Activated naive CD4-positive, alpha-beta T cell treated with Interleukin-2 at 50 U/mL for 16 hours (primary cell): ENCODE measurements at regions not wholly inside any gene's neighbourhood (a gene's known extent, or its start where the extent isn't known, plus 50 kb on each side); places are given as distances from the start of the nearest gene placed in this dataset.
"Not testable (repeated sequence)": the region's sequence is repeated elsewhere in the genome, so short reads cannot be mapped to it uniquely, and the experiment has no call there.

ENCODE experiments used
- DNase-seq: peaks from one replicate; pipeline ENCODE4 v3.0.0-alpha.2; 2020

GRCh38 chr13:40054422-40054821 lies 399.0 kb downstream of the COG6 start:
- not testable (repeated sequence) for DNase-seq

- no peak for DNase-seq
Measured at GRCh38 chr13:40056898-40057619, 401.6 kb downstream of the COG6 start.

GRCh38 chr13:40058757-40059236 lies 403.3 kb downstream of the COG6 start:
- DNase-seq, result no peak

GRCh38 chr13:40059540-40060232 lies 404.2 kb downstream of the COG6 start:
- no peak for DNase-seq

GRCh38 chr13:40060296-40061007 lies 405.0 kb downstream of the COG6 start:
- peak; percentile 63 for DNase-seq

GRCh38 chr13:40061466-40062450 lies 406.3 kb downstream of the COG6 start:
- no peak for DNase-seq

GRCh38 chr13:40063278-40063698 lies 407.8 kb downstream of the COG6 start:
- DNase-seq, result no peak

- DNase-seq, result no peak
Measured at GRCh38 chr13:40063703-40064102, 408.2 kb downstream of the COG6 start.

GRCh38 chr13:40064154-40065097 lies 409.0 kb downstream of the COG6 start:
- no peak for DNase-seq

- DNase-seq, result peak; percentile 70
Measured at GRCh38 chr13:40069173-40070044, 413.9 kb downstream of the COG6 start.

- no peak for DNase-seq
Measured at GRCh38 chr13:40070357-40070756, 414.9 kb downstream of the COG6 start.

GRCh38 chr13:40072663-40073120 lies 417.2 kb downstream of the COG6 start:
- no peak for DNase-seq

GRCh38 chr13:40074338-40074737 lies 418.9 kb downstream of the COG6 start:
- DNase-seq, result no peak

GRCh38 chr13:40075281-40075680 lies 419.8 kb downstream of the COG6 start:
- no peak for DNase-seq

GRCh38 chr13:40076765-40077362 lies 421.4 kb downstream of the COG6 start:
- DNase-seq, result no peak

GRCh38 chr13:40077396-40078027 lies 422.1 kb downstream of the COG6 start:
- DNase-seq, result no peak

GRCh38 chr13:40079721-40080120 lies 424.3 kb downstream of the COG6 start:
- no peak for DNase-seq

GRCh38 chr13:40080676-40081075 lies 425.2 kb downstream of the COG6 start:
- no peak for DNase-seq

- DNase-seq, result no peak
Measured at GRCh38 chr13:40082639-40083038, 427.2 kb downstream of the COG6 start.
